Stomach smooth muscle (tissue), 2 donors: ENCODE measurements at regions not wholly inside any gene's neighbourhood (a gene's known extent, or its start where the extent isn't known, plus 50 kb on each side); places are given as distances from the start of the nearest gene placed in this dataset.
A peak's percentile ranks its signal among the peaks of the same experiment; 100 is the strongest.
"Not testable (repeated sequence)": the region's sequence is repeated elsewhere in the genome, so short reads cannot be mapped to it uniquely, and the experiment has no call there.

Source experiments
- H3K27ac ChIP-seq: one replicate; pipeline ENCODE4 v1.7.0; 2013; ENCODE audit warnings: mild to moderate bottlenecking, low read length, inconsistent platforms
- H3K27me3 ChIP-seq, 2 donors: one replicate each; pipeline ENCODE4 v1.7.0; 2013; ENCODE audit warnings: low read length in 2 of 2; ENCODE audit not compliant: insufficient read depth in 2 of 2, control insufficient read depth in 1 of 2
- H3K36me3 ChIP-seq, 2 donors: one replicate each; pipeline ENCODE4 v1.7.0; 2013; ENCODE audit warnings: low read length in 2 of 2; ENCODE audit not compliant: control insufficient read depth in 2 of 2, insufficient read depth in 2 of 2
- H3K4me1 ChIP-seq: one replicate; pipeline ENCODE4 v1.7.0; 2013; ENCODE audit warnings: low read length; ENCODE audit not compliant: control insufficient read depth, insufficient read depth
- H3K4me3 ChIP-seq, 2 donors: one replicate each; pipeline ENCODE4 v1.7.0; 2013; ENCODE audit warnings: low read length in 2 of 2
- H3K9ac ChIP-seq, 2 donors: one replicate each; pipeline ENCODE4 v1.7.0; 2013; ENCODE audit warnings: low read length in 2 of 2, mild to moderate bottlenecking in 1 of 2
- H3K9me3 ChIP-seq, 2 donors: one replicate each; pipeline ENCODE4 v1.7.0; 2013; ENCODE audit warnings: low read length in 2 of 2; ENCODE audit not compliant: control insufficient read depth in 2 of 2
- donor health status: healthy.
- donor health status: Pancreatic carcinoma.

DNA sequence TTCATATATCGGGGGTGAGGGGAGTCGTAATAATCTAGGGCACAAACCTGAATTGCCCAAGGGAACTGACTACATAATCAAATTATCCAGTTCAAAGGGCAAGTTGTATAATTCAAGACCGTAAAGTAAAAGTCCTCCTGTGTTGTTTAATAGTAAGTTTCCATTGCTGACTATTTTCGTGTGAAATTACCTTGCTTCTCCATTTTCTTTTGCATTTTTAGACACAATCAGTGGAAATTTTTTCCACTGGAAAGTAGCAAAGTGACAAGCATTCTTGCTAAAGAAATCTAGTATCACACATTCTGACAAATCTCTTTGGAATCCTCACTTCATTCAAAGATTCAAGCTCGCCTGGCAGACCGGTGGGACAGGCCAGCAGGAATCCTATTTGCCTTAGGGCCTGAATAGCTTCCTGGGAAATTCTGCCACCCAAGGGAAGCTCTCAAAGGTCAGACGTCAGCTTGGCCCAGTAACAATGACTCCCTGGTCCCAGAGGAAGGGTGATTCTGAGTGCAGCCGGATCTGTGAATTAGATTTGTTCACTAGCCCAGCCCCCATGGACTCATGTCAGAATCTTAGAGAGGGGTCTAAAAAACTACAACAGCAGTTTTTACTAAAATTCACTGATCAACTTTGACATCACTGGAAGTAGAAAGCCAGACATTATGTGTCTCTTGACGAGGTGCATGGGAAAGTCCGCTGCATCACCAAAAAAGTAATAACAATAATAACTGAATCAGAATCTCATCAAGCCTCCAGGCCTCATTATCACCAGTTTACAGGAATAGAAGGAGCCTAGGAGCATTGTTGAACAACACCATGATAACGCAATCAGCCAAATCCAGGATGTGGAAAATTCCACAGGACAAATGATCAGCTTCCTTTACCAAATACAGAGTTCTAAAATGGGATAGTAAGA is 161.0 kb downstream of the SKIDA1 start:
- no peak overlapping the region for H3K4me3 ChIP-seq
- no peaks in the 10 kb centered on the region for H3K9me3 ChIP-seq
- H3K36me3 ChIP-seq: no peaks in the 10 kb centered on the region
- H3K9ac ChIP-seq: no peak overlapping the region
- H3K4me1 ChIP-seq: no peaks in the 10 kb centered on the region
- peak overlapping the region; percentile 7 for H3K27ac ChIP-seq
- H3K27me3 ChIP-seq: no peaks in the 10 kb centered on the region

DNA sequence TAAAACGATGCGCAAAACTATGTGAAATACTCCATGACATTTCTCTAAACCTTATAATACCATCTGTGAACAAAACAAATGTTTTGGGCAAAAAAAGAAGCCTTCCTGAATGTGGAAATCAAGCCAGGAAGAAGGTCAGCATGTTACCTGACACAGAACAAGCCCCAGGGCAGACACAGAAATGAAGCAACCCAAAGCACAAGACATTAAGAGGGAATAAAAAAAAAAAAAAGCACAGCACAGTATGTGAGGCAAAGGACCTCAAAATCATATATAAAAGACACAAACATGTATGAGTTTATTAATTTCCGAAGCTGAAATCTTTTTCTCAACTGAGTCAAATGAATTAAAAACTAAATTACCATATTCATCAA is 161.8 kb downstream of the SKIDA1 start:
- no peak overlapping the region for H3K9ac ChIP-seq
- H3K27ac ChIP-seq: no peak overlapping the region
- no peaks in the 10 kb centered on the region for H3K9me3 ChIP-seq
- H3K4me1 ChIP-seq: no peaks in the 10 kb centered on the region
- H3K36me3 ChIP-seq: no peaks in the 10 kb centered on the region
- no peaks in the 10 kb centered on the region for H3K27me3 ChIP-seq
- no peak overlapping the region for H3K4me3 ChIP-seq

DNA sequence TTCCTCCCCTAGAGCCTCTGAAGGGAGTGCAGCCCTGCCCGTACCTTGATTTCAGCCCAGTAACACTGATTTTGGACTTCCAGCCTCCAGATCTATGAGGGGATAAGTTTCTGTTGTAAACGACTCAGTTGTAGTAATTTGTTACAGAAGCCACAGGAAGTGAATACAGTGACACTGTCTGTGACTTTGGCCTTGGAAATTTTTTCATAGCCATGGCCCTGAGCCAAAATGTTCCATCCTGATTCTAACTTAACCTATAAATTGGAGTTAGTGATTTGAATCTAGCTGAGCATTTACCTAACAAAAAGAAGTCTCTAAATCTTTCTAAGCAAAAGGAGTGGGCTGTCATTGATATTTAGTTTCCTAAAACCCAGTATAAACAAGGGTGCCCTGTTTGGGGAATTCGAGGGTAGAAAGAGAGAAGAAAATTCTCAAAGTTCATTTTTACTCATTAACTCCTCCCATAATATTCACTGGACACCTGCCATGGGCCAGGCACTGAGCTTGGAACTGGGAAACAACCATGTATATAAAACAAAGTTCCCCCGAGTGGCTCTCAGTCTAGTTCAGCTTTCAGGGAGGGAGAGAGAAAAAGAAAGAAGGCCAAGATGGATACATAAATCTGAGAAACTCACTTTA is 162.3 kb downstream of the SKIDA1 start:
- Histone ChIP-seq H3K27ac (no peak overlapping the region), H3K4me1 (no peaks in the 10 kb centered on the region), H3K36me3 (no peaks in the 10 kb centered on the region), H3K27me3 (no peaks in the 10 kb centered on the region), H3K9ac (no peak overlapping the region), H3K9me3 (no peaks in the 10 kb centered on the region), H3K4me3 (no peak overlapping the region)

DNA sequence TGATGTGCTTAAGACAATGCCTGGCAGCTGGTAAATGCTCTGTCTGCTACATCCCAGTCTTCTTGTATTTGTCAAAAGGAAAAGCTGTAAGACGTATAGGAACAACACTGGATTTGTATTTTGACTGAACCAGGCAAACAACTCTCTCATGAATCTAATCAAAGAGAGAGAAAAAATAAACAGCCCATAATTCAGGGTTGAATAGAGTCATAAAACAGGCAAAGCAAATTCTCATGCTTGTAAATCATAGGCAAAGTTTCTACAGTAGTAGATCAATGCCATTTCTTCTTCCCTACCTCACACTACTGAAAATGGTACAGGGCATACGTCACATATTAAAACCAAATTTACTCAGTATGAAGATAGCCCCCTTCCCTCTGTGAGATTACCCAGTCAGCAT is 166.3 kb downstream of the SKIDA1 start:
- H3K27ac ChIP-seq: no peak overlapping the region
- no peaks in the 10 kb centered on the region for H3K9me3 ChIP-seq
- no peaks in the 10 kb centered on the region for H3K27me3 ChIP-seq
- H3K9ac ChIP-seq: no peak overlapping the region
- H3K36me3 ChIP-seq: no peaks in the 10 kb centered on the region
- no peaks in the 10 kb centered on the region for H3K4me1 ChIP-seq
- H3K4me3 ChIP-seq: no peak overlapping the region

DNA sequence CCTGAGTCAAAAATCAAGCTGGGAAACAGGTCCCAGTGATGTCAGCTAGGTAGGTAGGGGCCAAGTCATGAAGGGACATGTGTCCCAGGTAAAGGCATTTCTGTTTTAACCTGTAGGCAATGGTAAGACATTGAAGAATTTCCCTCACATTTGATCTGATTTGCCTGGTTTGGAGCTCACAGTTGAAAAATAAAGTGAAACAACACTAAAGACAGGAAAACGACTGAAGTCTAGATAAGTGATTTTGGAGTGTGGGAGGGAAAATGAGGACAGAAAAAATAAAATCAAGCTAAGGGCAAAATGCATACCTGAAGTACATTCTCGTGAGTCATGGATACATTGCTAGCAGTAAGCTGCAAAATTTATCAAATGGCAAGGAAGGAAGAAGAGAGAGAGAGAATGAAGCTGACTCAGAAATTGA is 169.9 kb downstream of the SKIDA1 start:
- H3K9me3 ChIP-seq: no peaks in the 10 kb centered on the region
- H3K9ac ChIP-seq: no peak overlapping the region
- no peak overlapping the region for H3K27ac ChIP-seq
- peaks cover 1% of the 10 kb centered on the region for H3K4me1 ChIP-seq
- no peaks in the 10 kb centered on the region for H3K27me3 ChIP-seq
- H3K4me3 ChIP-seq: no peak overlapping the region
- H3K36me3 ChIP-seq: no peaks in the 10 kb centered on the region

DNA sequence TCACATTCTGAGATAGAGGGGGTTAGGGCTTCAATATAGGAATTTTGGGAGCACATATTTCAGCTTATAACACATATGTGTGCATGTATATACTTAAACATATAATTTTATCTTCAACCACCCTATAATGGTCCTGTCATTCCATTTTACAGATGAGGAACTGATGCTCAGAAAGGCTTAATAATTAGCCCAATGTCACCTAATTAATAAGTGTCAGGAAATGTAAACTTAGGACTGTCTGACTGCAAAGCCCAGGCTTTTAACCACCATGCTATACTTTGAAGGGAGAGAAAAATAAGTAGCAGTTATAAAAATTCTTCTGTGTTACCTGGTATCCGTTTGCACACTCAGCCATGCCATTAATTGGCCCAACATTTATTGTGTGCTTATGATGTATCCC is 172.6 kb downstream of the SKIDA1 start:
- no peak overlapping the region for H3K9ac ChIP-seq
- peaks cover 4% of the 10 kb centered on the region for H3K4me1 ChIP-seq
- H3K36me3 ChIP-seq: no peaks in the 10 kb centered on the region
- no peak overlapping the region for H3K4me3 ChIP-seq
- H3K27me3 ChIP-seq: no peaks in the 10 kb centered on the region
- H3K9me3 ChIP-seq: no peaks in the 10 kb centered on the region
- no peak overlapping the region for H3K27ac ChIP-seq

DNA sequence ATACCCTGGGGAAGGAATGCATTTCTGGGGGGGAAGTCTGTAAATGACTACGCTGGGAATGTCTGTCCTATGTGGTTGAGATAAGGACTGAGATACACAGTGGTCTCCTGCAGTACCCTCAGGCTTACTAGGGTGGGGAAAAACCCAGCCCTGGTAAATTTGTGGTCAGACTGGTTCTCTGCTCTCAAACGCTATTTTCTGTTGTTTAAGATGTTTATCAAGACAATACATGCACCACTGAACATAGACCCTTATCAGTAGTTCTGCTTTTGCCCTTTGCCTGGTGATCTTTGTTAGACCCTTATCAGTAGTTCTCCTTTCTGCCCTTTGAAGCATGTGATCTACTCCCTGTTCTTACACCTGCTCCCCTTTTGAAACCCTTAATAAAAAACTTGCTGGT is 173.9 kb downstream of the SKIDA1 start:
- not testable (repeated sequence) for H3K9ac ChIP-seq, H3K4me3 ChIP-seq, H3K27me3 ChIP-seq, H3K36me3 ChIP-seq, H3K9me3 ChIP-seq, H3K4me1 ChIP-seq, H3K27ac ChIP-seq

DNA sequence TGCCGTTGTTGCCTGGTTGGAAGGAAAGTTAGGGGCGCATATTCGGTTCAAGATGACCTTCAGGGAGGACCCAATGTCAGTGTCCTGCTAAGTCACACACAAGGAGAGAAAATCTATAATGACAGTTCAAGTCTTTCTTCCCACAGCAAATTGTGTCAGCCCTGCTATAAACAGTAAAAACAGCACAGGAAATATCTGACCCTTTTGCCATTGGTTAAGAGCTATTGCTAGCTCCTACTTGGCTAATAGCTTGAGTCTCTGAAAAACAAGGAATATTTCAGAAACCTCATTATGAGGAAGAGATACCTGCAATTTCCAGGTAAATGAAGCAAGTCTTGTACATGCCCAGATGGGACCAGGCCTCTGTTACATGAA is 175.6 kb downstream of the SKIDA1 start:
- H3K36me3 ChIP-seq: no peaks in the 10 kb centered on the region
- H3K27ac ChIP-seq: no peak overlapping the region
- H3K9me3 ChIP-seq: peaks cover 0 to 5% of the 10 kb centered on the region in 2 donors
- no peak overlapping the region for H3K4me3 ChIP-seq
- no peaks in the 10 kb centered on the region for H3K27me3 ChIP-seq
- H3K9ac ChIP-seq: no peak overlapping the region
- H3K4me1 ChIP-seq: peaks cover 4% of the 10 kb centered on the region

DNA sequence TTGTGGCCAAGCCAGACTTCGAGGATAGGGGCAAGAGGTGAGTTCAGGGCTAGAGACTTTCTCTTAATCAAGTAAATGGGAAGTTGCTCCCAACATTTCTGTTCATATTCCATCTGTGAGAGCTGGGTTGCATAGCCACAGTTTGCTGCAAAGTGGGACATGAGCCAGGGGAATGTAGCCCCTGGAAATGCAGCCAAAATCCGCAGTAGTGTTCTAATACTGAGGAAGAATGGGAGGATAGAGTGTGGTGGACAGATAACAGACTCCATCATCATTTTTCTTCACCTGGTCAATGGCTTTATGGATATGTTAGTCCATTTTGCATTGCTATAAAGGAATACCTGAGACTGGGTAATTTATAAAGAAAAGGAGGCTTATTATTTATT is 177.7 kb downstream of the SKIDA1 start:
- Histone ChIP-seq H3K4me3 (no peak overlapping the region), H3K9ac (no peak overlapping the region), H3K27me3 (no peaks in the 10 kb centered on the region), H3K9me3 (peaks cover 0 to 5% of the 10 kb centered on the region in 2 donors), H3K4me1 (peaks cover 4% of the 10 kb centered on the region), H3K36me3 (no peaks in the 10 kb centered on the region), H3K27ac (no peak overlapping the region)

DNA sequence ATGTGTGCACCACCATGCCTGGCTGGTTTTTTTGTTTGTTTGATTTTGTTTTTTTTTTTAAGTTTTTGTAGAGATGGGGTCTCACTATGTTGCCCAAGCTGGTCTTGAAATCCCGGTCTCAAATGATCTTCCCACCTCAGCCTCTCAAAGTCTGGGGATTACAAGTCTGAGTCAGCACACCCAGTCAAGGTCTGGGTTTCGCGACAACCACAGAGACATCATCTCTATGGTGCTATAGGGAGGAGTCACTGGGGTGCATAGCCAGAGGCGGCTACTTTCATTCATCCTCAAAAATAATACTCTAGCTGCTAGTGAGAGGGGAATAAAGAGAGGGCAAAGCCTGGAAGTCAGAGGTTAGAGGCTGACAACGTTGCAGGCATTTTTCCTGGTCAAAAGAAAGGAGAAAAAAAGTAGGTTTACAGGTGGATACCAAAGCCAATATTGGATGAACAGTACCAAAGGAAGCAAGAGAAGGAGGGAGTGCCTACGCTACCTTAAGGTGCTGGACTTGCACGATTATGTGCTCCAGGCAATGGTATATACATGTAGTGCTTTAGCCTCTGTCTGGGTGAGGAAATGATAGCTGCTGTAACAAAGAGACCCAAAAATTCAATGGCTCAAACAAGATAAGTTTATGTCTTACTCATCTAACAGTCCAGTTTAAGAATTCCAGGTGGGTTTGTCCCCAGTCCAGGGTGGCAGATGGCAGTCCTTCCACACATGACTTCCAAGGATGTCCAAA is 178.3 kb downstream of the SKIDA1 start:
- Histone ChIP-seq H3K9ac (no peak overlapping the region), H3K4me1 (peaks cover 4% of the 10 kb centered on the region), H3K36me3 (no peaks in the 10 kb centered on the region), H3K27ac (no peak overlapping the region), H3K9me3 (peaks cover 0 to 5% of the 10 kb centered on the region in 2 donors), H3K4me3 (no peak overlapping the region), H3K27me3 (no peaks in the 10 kb centered on the region)
